GM19351 (cell line): ENCODE measurements at regions not wholly inside any gene's neighbourhood (a gene's known extent, or its start where the extent isn't known, plus 50 kb on each side); places are given as distances from the start of the nearest gene placed in this dataset.

ENCODE experiments used
- ATAC-seq: cut with Tn5 transposase; IDR thresholded peaks from one replicate; pipeline ENCODE4 v1.9.1; 2021; ENCODE audit warnings: mild to moderate bottlenecking, moderate library complexity; ENCODE audit not compliant: unreplicated experiment

- ATAC-seq, result no peak
Measured at GRCh38 chr6:104621396-104621795, 238.3 kb downstream of the HACE1 start.

- ATAC-seq, result no peak
Measured at GRCh38 chr6:104617591-104617990, 242.1 kb downstream of the HACE1 start.

DNA sequence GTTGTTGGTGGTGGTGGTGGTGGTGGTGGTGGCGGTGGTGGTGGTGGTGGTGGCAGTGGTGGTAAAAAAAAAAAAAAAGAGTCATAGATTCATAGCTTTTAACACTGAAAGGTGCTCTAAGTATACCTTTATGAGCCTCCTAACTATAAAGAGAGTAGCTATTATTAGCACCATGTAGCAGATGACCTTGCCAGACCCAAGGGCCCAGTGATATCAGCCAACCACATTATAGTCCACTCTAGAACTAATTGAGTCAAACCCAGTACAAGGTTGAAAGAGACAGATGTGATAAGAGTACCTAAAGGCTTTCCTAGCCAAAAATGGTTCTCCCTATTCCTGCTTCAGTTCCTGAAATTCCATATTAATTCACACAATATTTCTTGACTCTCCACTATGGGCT lies 245.3 kb downstream of the HACE1 start:
- no peak for ATAC-seq

DNA sequence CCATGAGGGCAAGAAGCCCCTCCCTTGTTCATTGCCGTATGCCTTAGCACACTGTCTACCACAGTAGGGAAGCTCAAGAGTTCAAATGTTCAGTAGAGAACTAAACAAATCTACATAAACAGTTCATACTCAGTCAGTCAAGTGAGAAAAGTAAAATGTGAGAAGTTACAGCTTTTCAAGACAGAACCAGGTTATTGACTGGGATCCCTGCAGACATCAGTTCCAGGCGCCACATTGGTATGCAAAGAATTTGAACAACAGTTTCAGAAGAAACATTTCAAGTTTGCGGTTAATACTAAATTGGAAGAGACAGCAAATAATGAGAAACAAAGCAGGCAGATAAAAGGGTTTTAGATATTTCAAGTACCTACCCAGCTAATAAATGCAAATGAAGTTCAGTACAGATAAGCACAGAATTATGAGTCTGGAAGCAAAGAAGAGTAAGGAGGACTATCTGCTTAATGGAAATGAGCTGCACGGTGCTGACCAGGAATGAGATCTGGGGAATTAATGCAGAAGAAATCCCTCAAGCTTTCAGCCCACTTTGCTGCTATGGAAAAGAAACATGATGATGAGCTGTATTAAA lies 246.2 kb downstream of the HACE1 start:
- ATAC-seq, result peak; percentile 39

DNA sequence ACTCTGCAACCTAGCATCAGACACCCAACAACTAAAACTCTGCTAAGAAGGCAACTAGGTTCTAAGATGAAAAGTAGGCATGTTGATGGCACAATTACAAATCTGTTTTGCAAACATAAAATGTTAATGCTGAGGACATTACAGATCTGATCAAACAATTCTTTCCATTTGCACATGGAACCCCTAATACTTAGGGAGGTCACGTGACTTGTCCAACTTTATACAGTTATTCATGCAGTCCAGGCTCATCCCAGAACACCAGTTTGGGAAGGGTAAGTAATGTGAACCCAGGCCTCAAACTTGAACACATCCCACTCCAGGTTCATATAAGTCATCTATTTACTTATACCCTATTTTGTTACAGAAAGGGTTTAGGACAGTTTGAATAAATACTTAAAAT lies 247.2 kb downstream of the HACE1 start:
- ATAC-seq, result no peak

GRCh38 chr6:104608101-104608500 lies 251.6 kb downstream of the HACE1 start:
- no peak for ATAC-seq

- no peak for ATAC-seq
Measured at GRCh38 chr6:104607501-104607900, 252.2 kb downstream of the HACE1 start.

- ATAC-seq, result no peak
Measured at GRCh38 chr6:104606361-104606760, 253.4 kb downstream of the HACE1 start.

GRCh38 chr6:104604685-104605084 lies 255.0 kb downstream of the HACE1 start:
- ATAC-seq, result no peak

- no peak for ATAC-seq
Measured at GRCh38 chr6:104603108-104603745, 256.5 kb downstream of the HACE1 start.

GRCh38 chr6:104601721-104602120 lies 258.0 kb downstream of the HACE1 start:
- no peak for ATAC-seq

GRCh38 chr6:104601131-104601651 lies 258.5 kb downstream of the HACE1 start:
- ATAC-seq, result no peak

- no peak for ATAC-seq
Measured at GRCh38 chr6:104600639-104600931, 259.1 kb downstream of the HACE1 start.

DNA sequence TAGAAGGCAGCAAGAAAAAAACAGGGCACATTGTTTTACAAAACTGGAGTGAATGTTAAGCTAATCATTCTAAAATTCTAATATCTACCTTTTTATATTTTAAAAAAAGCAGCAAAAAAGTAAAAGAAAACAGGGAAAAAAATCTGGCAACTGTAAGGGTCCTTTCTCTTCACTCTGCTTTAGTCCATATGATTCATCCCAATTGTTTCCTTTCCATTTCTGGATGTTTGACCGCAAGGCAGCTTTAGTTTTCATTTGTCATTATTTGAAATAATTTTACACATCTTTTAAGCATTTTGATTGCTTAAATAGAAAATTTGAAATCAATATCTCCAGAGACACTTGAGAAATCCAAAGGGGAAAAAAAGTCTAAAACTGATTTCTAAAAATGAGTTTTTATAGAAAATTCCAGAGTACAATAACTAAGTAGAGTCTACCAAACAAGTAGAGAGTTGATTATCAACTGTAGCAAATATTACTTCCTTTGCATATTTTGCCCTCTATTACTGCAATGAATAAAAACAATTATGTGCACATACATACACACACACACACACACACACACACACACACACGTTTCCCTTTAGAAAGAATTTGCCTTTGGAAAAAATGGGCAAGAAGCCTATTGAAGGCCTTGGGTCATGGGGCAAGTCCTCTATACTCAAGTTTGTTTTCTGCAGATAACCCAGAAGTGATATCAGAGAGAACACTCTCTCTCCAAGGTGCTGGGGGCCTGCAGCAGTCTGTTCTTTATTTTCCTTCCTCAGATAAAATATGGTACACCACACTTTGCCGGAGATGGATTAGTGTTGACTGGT lies 259.7 kb downstream of the HACE1 start:
- ATAC-seq, result no peak

DNA sequence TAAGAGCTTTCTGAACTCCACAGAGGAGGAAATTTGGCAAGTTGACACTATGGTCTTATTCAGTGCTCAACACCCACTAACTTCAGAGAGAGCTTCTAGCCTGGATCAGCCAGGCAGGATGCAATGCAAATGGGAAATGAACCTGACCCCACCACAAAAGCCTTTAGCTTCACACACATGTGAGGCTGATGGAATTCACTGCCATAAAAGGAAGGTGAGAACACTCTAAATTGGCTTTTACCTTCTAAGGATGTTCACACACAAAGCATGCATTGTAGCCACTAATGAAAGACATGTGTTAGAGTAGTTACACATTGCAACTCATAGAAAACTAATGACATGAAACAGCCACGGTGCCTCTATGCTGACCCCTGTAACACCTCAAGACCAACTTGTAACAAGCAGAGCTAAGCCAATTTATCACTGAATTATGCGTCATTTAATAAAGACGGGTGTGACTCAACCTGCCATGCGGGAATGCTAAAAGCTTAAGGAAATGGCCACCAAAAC lies 262.1 kb downstream of the HACE1 start:
- ATAC-seq, result no peak

DNA sequence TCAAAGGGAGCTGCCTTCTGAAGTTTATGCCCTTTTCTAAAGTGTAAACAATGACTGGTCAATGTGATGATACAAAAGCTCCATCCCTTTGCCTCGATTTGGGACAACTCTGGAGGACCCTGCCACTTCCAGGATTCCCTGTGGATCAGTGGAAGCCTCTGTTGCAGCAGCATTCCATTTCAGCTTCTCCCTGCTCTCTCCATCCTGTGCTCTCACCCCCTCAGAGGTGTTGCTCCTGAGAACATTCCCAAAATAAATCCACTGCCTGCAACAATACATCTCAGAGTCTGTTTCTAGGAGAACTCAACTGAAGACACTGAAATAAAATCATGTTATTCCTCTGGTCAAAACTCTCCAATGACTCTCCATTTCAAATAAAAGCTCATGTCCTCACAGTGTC lies 263.6 kb downstream of the HACE1 start:
- ATAC-seq, result no peak

DNA sequence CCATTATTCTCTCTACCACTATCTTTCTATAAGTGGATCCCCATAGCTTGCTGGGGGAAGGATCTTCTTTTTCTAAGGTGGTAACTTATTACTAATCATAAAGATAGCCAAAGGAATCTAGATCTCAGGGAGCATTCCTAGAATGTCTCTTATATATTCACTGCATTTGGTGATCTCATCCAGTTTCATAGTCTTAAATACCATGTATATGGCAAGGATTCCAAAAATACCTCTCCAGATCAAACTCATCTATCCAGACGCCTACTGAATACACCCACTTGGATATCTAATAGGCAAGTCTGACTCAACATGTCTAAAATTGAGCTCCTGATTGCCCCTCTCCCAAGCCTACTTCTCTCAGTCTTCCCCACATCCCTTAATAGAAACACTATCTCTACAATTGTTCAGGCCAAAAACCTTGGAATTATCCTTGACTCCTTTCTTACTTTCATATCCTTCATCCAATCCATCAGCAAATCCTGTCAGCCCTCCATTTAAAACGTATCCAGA lies 264.4 kb downstream of the HACE1 start:
- no peak for ATAC-seq

GRCh38 chr6:104591573-104592334 lies 268.0 kb downstream of the HACE1 start:
- no peak for ATAC-seq

- ATAC-seq, result no peak
Measured at GRCh38 chr6:104589940-104590339, 269.8 kb downstream of the HACE1 start.

DNA sequence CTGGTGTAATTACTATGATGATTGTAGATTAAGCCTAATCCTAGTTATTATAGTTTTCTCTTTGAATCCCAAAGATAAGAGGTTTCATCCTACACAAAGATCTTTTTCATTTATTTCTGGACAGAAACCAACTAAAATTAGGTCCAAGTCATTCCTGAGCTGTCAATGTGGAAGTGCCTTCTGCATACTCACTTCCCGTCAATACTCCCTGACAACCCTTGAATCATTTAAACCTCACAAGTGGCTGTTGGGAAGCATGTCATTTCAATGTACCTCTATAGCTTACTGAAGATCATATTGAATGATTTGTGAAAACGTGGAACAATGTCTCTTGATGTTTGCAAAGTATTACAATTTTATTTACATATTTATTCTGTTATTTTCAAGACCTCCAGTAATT lies 274.1 kb downstream of the HACE1 start:
- no peak for ATAC-seq

DNA sequence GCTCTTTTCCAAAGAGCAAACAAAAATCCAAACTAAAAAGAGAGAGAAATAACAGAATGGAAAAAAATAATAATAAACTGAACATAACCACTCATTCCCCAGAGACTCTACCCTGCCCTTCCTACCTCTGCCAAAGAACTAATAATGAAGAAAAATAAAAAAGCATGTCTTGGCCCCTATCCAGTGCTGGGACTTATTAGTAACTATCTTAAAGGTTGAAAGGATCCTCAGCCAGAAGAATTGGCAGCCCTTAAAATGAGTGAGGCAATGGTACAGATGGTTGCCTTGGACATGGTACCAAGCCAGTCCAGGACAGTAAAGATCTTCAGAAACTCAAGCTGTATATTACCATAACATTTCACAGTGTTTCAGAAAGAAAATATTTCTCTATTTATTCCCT lies 279.3 kb downstream of the HACE1 start:
- ATAC-seq, result no peak
